GM21786 (cell line): ENCODE measurements at regions not wholly inside any gene's neighbourhood (a gene's known extent, or its start where the extent isn't known, plus 50 kb on each side); places are given as distances from the start of the nearest gene placed in this dataset.
"Not testable (repeated sequence)": the region's sequence is repeated elsewhere in the genome, so short reads cannot be mapped to it uniquely, and the experiment has no call there.

Source experiments
- ATAC-seq: cut with Tn5 transposase; IDR thresholded peaks from one replicate; pipeline ENCODE4 v1.9.1; 2021; ENCODE audit not compliant: unreplicated experiment

DNA sequence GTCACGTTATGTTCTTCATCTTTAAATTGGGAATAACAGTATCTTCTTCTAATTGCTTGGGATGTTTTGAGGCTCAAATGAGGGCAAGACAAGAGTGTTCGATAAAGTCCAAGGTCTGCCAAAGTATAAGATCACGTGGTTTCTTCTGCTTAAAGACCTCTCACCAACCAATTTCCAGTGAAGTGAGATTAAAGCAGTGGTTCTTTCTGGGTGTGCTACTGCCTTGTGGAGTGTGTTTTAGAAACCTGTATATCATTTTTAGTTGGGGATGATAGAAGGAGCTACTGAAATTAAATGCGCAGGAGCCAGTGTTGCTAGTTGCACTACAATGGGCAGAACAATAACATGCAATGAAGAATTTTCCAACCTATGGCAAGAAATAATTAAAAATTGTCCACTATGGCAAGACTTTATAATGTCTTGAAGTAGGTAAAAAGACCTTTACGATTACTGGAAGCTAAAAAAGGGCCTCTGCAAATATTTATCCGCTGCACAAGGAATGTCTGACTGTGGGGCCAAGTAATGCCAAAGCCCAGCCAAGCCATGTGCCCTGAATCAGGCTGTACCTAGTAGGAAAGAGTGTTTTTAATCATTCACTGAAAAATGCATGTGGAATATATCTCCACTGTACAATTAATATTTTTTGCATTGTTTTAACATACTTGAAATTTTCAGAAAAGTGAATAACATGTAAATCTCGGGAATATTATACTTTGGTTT, 244.5 kb upstream of the REG3G start:
- ATAC-seq: no peak

DNA sequence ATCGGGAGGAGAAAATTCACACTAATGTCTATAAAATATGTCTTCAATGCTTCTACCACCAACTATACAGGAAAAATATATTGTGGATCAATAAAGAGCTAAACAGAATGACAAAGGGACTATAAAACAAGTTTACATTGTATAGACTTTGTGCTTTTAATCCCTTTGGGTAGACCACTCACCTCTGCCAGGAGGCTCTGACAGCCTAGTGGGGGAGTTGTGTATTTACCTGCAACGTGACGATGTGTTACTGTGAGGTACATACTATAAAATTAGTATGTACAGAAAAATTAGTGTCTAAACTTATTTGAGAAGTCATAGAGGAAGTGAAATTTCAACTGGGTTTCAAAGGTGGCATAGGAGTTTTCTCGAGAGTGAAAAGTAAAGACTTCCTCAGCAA, 243.3 kb upstream of the REG3G start:
- ATAC-seq: no peak

DNA sequence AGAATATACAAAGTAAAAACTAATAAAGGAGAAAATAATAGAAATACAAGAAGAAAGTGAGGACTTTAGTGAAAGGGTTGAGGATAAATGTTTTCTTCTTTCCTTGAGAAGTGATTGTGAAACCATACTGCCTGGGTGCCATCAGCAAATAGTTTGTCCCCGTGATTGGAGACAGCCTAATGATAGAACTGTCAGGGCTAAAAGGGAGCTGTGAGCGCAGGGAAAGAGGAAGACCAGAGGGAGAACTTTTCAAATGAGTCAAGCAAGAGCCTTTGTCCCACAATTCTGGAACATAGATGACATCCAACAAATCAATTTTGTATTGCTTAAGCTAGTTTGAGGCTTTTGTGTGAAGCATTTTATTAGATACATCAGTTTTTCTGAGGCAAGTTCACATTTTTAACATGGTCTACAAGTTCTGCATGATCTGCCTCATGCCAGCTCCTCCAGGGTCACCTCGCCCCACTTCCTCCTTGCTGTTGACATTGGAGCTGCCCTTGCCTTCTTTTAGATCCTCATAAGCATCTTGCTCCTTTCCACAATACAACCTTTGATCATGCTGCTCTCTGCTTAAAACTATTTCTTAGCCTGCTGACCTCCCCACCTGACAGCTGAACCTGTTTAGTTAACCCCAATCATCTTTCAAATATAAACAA, 213.4 kb upstream of the REG3G start:
- no peak for ATAC-seq

DNA sequence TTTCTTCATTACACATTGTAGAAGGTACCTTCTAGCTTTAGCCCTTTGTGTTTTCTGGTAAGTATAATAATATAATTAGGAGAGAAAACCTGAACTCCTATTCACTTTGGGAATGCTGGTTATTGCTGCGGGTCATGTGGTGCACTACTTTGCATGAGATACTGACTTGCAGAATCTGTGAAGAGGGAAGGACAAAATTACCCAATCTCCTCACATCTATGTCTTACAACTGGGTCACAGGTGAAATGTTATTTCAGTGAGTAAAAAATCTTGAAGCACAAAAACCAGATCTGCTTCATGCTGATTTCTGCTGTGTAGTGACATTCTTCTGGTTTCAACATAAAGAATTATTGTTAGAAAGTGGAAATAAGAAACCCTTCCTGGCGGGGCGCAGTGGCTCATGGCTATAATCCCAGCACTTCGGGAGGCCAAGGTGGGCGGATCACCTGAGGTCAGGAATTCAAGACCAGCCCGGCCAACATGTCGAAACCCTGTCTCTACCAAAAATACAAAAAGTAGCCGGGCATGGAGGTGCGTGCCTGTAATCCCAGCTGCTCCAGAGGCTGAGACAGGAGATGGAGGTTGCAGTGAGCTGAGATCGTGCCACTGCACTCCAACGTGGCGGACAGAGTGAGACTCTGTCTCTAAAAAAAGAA, 211.0 kb upstream of the REG3G start:
- no peak for ATAC-seq

DNA sequence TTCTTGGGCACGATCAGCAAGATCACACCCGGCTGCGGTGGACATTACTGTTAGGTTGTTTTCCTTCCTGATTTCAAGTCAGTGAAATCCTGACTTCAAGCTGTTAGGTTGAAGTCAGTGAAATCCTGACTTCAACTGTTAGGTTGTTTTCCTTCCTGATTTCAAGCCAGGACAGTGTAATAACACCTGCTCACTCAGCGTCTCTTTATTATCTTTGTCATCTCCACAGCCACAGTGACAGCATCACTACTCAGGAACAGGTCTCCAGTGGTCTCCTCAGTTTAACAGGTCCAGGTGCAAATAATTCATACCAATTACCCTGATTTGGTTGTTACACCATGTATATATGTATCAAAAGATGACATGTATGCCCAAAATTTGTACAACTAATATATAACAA, 208.1 kb upstream of the REG3G start:
- ATAC-seq: no peak

DNA sequence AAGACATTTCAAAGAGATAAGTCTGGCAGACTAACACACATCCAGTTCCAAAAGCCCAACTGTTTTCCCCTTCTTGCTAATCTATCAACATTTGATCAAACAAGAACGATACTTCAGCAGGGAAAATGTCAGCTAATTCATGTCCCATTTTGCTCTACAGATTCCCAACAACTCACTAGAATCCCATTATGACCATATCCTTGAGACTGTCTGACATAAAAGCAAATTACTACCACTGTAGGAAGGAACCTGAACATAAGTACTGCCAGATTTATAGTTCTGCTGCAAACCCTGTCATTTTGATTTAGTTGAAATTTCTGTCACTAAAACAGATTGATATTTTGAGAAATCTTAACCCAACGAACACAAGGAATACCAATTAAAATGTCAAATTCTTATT, 193.0 kb upstream of the REG3G start:
- no peak for ATAC-seq

DNA sequence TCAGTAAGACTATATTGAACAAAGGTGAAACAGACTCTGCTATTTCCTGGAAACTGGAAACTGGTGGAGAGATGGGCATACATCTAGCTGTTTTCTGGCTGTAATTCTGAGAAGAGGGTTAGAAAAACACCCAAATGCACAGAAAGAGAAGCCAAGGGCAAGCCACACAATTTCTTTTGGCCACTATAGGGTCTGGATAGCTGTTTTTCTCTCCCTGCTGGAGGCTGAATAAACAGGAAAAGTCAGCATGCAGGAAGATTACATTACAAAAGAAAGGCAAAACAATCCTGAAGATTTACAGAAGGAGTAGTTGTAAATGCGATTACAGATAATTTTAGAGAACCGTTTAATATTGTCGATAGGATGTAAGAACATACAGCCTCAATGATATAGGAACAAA, 186.2 kb upstream of the REG3G start:
- no peak for ATAC-seq

DNA sequence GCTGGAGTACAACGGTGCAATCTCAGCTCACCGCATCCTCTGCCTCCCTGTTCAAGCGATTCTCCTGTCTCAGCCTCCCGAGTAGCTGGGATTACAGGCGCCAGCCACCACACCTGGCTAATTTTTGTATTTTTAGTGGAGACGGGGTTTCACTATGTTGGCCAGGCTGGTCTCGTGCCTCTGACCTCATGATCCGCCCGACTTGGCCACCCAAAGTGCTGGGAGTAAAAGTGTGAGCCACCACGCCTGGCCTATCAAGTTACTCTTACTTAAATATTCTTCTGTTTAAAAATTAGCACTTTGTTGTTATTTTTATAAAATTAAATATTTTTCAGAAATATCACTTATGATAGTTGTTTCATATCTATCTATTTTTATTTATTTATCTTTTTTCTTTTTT, 185.2 kb upstream of the REG3G start:
- ATAC-seq: not testable (repeated sequence)

DNA sequence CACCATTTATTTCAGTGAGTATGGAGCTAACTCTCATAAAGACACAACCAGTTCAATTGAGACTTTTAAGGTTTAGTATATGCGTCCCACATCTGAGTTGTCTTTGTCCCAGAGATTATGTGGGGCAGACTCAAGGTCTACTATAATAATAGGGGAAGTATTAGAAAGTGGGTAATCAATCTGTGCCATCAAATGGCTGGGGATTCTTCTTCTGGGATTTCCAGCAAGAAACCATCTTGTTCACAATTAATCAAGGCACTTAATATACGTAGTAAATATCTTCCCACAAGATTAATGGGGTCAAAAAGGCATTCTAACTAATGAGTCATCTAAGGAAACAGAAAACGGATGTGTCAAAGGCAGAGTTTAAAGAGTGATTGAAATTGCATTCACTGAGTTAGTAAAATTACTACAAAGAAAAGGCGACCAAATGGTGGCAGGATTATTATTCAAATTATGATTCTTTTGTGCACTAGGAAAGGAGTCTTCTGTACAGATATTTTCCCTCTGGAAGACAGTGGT, 179.8 kb upstream of the REG3G start:
- ATAC-seq: no peak

DNA sequence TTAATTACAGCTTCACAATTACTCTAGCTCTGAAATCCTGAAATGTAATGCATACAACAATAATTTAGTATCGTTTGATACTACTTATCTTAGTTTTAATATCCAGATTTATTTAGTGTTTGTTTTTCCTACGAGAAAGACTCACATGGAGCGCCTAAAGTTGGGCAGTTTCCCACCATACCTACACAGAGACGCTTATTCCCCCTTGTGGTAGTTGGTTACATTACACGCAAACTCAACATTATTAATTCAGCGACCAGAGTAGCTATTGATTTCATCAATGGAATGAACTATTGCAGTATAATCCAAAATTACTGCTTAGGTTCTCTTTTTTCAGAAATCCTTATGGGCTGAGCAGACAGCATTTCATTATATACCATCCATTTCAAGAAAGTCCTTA, 164.0 kb upstream of the REG3G start:
- no peak for ATAC-seq

DNA sequence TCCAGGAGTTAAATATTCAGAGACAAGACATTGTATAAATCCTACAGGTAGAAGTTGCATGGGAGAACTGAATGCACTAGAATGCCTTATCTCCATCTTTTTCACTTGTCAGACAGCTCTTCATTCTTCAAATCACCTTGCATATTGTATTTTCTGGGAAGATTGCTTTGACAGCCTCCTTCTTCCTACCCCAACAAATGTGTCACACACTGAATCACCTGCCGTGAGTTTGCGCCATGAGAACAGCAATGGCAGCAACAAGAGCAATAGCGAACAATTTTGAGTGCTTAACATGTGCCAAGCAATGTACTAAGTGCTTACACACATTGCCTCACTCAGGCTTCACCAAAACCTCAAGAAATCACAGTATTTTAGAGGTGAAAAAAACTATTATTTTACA, 161.3 kb upstream of the REG3G start:
- ATAC-seq: no peak

DNA sequence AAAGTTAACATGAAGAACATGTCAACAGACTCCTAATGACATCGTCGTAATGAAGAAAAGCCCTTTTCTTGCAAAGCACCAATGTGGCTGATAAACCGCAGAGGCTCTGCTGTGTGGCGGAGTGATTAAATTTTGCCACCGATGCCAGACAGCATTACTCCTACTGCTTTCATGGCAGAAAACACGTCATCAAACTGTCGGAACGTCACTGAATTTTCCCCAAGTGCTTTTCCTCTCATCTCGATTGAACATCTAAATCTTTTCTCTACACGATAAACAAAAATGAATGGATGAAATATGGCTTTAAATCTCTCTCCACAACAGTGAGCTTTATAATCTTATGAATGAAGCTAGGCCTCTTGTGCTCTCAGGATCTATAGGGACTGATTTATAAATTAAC, 159.8 kb upstream of the REG3G start:
- no peak for ATAC-seq

DNA sequence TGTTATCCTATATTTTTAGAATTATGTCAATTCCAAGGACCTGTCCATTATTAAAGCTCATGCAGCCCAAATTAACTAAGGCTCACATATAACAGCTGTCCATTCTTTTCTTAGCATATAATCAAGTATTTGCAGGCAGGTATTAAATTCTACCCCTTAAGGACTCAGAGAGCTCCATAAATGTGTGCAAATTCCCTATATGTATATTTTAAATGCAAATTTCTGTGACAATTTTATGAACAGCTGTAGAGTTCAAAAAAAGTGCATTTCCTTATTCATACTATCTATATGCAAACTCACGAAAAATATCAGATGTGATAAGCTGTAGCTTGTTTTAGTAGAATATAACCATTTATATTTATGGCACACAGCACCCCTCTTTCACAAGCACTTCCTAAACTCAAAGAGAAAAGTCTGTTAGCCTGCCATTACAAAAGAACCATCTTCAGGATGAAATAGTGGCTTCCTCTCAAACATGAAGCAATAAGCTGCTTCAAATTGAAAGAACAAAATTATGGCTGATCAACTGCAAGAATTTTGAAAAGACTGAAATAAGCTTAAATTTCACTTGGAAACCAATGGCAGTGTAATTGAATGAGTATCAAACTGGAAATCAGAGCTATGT, 155.0 kb upstream of the REG3G start:
- ATAC-seq: no peak

DNA sequence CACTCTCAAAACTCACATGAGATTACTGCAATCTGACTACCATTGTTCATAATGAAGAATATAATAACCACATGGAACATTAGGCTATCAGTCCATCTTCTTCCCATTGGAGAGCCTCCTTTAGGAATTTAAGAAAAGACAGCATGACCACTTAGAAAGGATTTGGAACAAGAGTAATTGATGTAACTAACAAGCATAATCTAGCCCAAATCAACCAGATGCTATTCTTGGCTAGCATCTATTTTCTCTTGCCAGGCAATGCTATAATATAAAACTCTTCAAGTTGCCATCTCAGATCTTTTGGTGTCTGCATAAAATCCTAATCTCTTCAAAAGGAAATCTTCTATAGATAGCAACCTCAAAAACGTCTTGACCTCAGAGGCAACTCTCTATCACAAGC, 152.0 kb upstream of the REG3G start:
- no peak for ATAC-seq

DNA sequence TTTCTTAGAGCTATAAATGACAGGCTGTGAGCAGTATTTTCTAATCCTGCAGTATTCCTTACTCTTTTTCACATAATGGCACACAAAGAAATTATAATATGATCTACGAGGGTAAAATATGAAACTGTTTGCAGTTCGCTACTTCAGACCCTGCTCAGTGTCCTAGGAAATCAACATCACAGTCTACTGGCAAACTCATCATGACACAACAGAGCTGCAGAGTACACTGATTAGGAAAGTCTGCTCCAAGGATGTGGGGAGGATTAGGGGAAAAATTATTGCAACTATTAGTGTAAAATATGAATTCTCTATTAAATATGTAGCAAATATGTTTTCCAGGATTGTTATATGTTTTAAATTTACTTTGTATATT, 149.2 kb upstream of the REG3G start:
- ATAC-seq: no peak

DNA sequence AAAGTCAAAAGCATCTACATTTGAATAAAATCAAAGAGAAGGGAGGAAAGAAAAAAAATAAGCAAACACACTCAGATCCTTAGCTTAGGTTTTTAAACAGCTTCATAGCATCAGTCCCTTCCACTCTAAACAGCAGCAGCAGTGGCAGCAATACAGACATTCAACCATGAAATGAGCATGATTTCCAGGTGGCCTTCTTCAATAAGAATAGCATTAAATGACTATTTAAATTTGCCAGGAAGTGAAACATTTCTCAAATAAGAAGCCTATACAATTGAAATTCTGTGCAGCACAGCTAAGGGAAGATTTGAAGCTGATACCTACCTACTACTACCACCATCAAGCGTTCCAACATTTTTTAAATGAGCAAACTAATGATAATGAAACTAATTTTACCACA, 138.1 kb upstream of the REG3G start:
- no peak for ATAC-seq

DNA sequence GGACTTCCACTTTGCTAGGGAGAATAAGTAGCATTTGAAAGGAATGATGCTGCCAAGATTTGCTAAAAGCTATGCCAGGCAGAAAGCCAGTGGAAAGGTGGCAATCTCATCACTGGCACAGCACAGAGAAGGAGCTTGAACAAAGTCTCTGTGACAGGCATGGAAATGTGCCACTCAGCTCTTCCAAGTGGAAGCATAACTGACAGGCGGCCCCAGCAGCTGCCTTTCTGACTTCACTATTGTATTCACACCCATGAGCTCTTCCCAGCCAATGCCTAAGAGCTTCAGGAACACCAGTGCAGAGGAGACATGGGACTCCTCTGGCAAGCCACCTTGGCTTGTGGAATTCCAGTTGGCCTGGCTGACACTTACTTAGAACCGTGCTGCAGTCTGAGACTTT, 134.6 kb upstream of the REG3G start:
- no peak for ATAC-seq

DNA sequence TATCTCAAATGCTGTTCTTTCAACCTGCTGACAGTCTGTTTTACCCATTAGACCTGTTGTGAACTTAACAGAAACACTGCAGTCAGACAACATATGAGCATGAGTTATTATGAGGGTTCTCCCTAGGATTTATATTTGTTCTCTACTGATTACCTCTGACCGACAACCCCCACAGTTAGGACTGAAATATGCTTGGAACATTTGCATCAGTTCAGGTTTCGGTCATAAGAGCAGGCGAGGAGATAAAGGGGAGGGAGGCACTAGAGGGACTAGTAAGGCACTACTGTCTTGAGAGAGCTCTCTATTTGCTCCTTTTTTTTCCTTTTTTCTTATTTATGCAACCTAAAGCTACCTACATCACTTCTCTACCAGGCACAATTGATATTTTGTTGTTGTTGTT, 133.2 kb upstream of the REG3G start:
- ATAC-seq: no peak

DNA sequence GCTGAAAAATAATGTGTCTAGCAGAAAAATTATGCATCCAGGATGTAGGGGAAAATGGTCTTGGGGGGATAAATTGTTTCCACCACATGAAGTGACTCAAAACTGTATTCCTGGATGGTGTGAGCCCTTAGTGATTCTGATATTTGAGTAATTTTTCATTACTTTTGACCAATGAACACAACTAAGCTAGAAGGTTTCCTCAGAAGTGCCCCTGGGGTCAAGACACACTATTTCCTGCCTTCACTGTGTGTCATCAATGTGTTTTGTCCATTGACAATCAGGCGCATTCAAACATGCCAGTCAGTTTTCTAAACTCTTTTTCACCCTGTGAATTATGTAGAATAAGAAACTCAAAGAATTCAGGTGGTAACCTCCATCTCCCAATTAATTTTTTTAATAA, 130.5 kb upstream of the REG3G start:
- no peak for ATAC-seq

DNA sequence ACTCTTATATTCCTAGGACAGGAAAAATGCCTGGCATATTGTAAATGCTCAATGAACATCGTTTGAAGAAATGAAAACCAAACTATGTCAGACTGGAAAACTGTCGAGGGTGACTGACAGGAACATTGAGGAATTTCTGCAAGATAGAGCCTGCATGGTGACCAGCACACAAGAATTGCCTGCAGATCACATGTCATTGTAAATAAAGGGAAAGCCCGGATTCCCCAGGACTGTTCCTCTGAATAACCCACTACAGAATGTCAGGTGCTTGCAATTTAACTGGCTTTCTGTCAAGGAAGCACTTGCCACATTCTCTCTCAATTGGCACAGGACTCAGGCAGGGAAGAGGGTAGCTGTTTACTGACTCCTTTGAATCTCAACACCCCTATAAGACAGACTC, 129.0 kb upstream of the REG3G start:
- ATAC-seq: no peak

DNA sequence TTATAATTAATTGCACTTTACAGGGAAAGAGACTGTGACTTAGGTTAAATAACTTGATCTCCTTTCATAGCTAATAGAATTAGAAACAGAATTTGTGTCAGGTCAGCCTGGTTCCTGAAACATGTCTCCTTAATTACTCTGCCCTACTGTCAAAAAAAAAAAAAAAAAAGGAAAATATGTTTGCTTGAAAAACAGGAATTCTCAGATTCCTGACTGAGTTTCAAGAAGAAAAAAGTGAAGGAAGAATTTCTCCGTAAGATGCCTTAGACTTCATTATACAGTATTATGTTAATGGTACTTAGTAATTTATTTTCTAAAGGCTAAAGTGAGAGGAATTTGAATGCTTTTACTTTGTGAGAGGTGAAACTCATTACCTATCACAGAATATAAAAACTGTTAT, 118.4 kb upstream of the REG3G start:
- no peak for ATAC-seq

DNA sequence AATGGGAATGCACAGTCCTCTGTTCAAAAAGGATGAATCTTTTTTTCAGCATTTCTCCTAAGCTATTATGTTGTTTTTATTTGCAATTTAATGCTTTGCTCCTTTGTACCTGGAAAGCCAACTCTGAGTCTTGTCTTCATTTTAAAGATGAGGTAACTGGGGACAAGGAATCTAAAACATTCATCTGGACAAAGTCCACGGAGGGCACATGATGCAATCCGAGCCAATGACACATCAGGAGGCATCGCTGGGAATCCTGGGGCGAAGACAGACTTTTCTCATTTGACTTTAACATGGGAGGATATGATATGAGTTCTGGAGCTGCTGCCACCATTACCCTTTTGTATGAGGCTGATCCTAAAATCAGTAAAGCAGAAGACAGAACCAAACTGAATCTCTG, 116.5 kb upstream of the REG3G start:
- ATAC-seq: no peak
